CD14-positive monocyte (primary cell): ENCODE measurements at regions not wholly inside any gene's neighbourhood (a gene's known extent, or its start where the extent isn't known, plus 50 kb on each side); places are given as distances from the start of the nearest gene placed in this dataset.

Source experiments
- DNase-seq, 3 donors: peaks; one replicate each; pipeline ENCODE4 v3.0.0-alpha.2; 2011 to 2022
- H2AFZ ChIP-seq: 2 replicates; pipeline ENCODE4 v1.6.0; 2012; ENCODE audit warnings: mild to moderate bottlenecking, low read depth, low read length, inconsistent platforms; ENCODE audit not compliant: insufficient read depth, poor library complexity, severe bottlenecking
- H3K27ac ChIP-seq, 2 donors: 1 replicate in 1 of 2; 2 replicates in 1 of 2; pipeline ENCODE4 v1.5.1; 2012 to 2013; ENCODE audit warnings: low read length in 2 of 2, control low read depth in 1 of 2, inconsistent platforms in 1 of 2, low read depth in 1 of 2, mild to moderate bottlenecking in 1 of 2
- H3K27me3 ChIP-seq, 2 donors: one replicate each; pipeline versions ENCODE4 v1.6.0 to v1.6.1; 2011 to 2013; ENCODE audit warnings: low read length in 2 of 2; ENCODE audit not compliant: control insufficient read depth in 2 of 2, insufficient read depth in 2 of 2
- H3K36me3 ChIP-seq, 2 donors: replicated peaks in 1 of 2; 1 replicate in 1 of 2; 2 replicates in 1 of 2; pipeline versions ENCODE4 v1.5.1 to v1.6.1; 2012 to 2013; ENCODE audit warnings: low read length in 2 of 2, control low read depth in 1 of 2, inconsistent platforms in 1 of 2, mild to moderate bottlenecking in 1 of 2; ENCODE audit not compliant: insufficient read depth in 2 of 2, control insufficient read depth in 1 of 2
- H3K4me1 ChIP-seq, 2 donors: 1 replicate in 1 of 2; 2 replicates in 1 of 2; pipeline versions ENCODE4 v1.5.1 to v1.6.1; 2012 to 2013; ENCODE audit warnings: low read length in 2 of 2, control low read depth in 1 of 2, inconsistent platforms in 1 of 2, mild to moderate bottlenecking in 1 of 2, moderate library complexity in 1 of 2; ENCODE audit not compliant: insufficient read depth in 2 of 2, control insufficient read depth in 1 of 2
- H3K4me2 ChIP-seq: replicated peaks from 2 replicates; pipeline ENCODE3; 2012; ENCODE audit warnings: low read length, moderate library complexity, mild to moderate bottlenecking; ENCODE audit not compliant: poor library complexity, severe bottlenecking; ENCODE audit errors: extremely low read depth
- H3K4me3 ChIP-seq, 3 experiments: fragments of 200-600 bp in 1 of 3; sonication (generic) in 1 of 3; replicated peaks in 1 of 3; 1 replicate in 2 of 3; 2 replicates in 1 of 3; pipeline ENCODE4 v1.5.1; 2011 to 2013; ENCODE audit warnings: low read length in 3 of 3, mild to moderate bottlenecking in 3 of 3, control low read depth in 2 of 3, low read depth in 2 of 3, inconsistent platforms in 1 of 3, moderate library complexity in 1 of 3
- H3K79me2 ChIP-seq: 2 replicates; pipeline ENCODE4 v1.6.0; 2012; ENCODE audit warnings: mild to moderate bottlenecking, control low read depth, inconsistent platforms, low read length, moderate library complexity; ENCODE audit not compliant: insufficient read depth
- H3K9ac ChIP-seq: 2 replicates; pipeline ENCODE4 v1.6.0; 2017; ENCODE audit warnings: low read length, mild to moderate bottlenecking; ENCODE audit not compliant: insufficient read depth, poor library complexity, severe bottlenecking
- H3K9me3 ChIP-seq, 2 donors: replicated peaks in 1 of 2; 1 replicate in 1 of 2; 2 replicates in 1 of 2; pipeline versions ENCODE4 v1.5.1 to v1.6.1; 2012 to 2013; ENCODE audit warnings: low read length in 2 of 2, control low read depth in 1 of 2; ENCODE audit not compliant: control insufficient read depth in 1 of 2, insufficient read depth in 1 of 2
- H4K20me1 ChIP-seq: 2 replicates; pipeline ENCODE4 v1.6.0; 2012; ENCODE audit warnings: mild to moderate bottlenecking, low read length, control low read depth, moderate library complexity; ENCODE audit not compliant: insufficient read depth
- H3K27ac Mint-ChIP-seq, 7 donors: one replicate each; pipeline ENCODE4 v1.8.0; 2020; ENCODE audit warnings: mild to moderate bottlenecking in 7 of 7, mixed read lengths in 7 of 7, moderate library complexity in 6 of 7, inconsistent platforms in 2 of 7
- H3K27me3 Mint-ChIP-seq, 3 donors: one replicate each; pipeline ENCODE4 v1.8.0; 2021 to 2022; ENCODE audit warnings: low read depth in 3 of 3, mild to moderate bottlenecking in 3 of 3, mixed read lengths in 3 of 3, moderate library complexity in 3 of 3, inconsistent platforms in 1 of 3
- H3K36me3 Mint-ChIP-seq, 2 donors: one replicate each; pipeline ENCODE4 v1.8.0; 2020; ENCODE audit warnings: mixed read lengths in 2 of 2, inconsistent platforms in 1 of 2, mild to moderate bottlenecking in 1 of 2
- H3K4me1 Mint-ChIP-seq: one replicate; pipeline ENCODE4 v1.8.0; 2020; ENCODE audit warnings: mild to moderate bottlenecking, mixed read lengths
- H3K4me3 Mint-ChIP-seq, 2 donors: one replicate each; pipeline ENCODE4 v1.8.0; 2020; ENCODE audit warnings: mild to moderate bottlenecking in 2 of 2, mixed read lengths in 2 of 2, moderate library complexity in 1 of 2
- H3K9me3 Mint-ChIP-seq, 7 donors: one replicate each; pipeline ENCODE4 v1.8.0; 2020 to 2022; ENCODE audit warnings: mixed read lengths in 7 of 7, mild to moderate bottlenecking in 6 of 7, moderate library complexity in 6 of 7, inconsistent platforms in 2 of 7
- CTCF ChIP-seq: fragments of 200-600 bp; IDR thresholded peaks from one replicate; pipeline ENCODE4 v1.8.0; 2022; ENCODE audit warnings: antibody characterized with exemption, mild to moderate bottlenecking
- WGBS: methylation state at CpG from one replicate; pipeline ENCODE4 v1.1.5; 2013; ENCODE audit warnings: missing lambda C conversion rate; ENCODE audit not compliant: insufficient coverage; 5-methylcytosine and 5-hydroxymethylcytosine counted together
- intact Hi-C, 2 donors: fragments of 100-400 bp; cut with micrococcal nuclease; formaldehyde crosslinking; loops; one replicate each; pipeline versions ENCODE4 v1.15.0 to v1.15.1; 2023

- no peak overlapping the region for H3K27ac ChIP-seq
- H3K27ac Mint-ChIP-seq: no peak overlapping the region
- peaks cover 9 to 24% (median 16%) of the 10 kb centered on the region in 7 donors for H3K9me3 Mint-ChIP-seq
- intact Hi-C loops: no loop called here
- H3K79me2 ChIP-seq: no peaks in the 10 kb centered on the region
- DNase-seq: no peak
- no peaks in the 10 kb centered on the region for H3K27me3 ChIP-seq
- WGBS: 94% methylated on average over 6 of the region's 7 CpGs
- H3K4me3 ChIP-seq: no peak overlapping the region
- no peak overlapping the region for H3K4me3 Mint-ChIP-seq
- H3K9me3 ChIP-seq: peaks cover 0 to 8% of the 10 kb centered on the region in 2 donors
- H3K4me1 ChIP-seq: no peaks in the 10 kb centered on the region
- no peaks in the 10 kb centered on the region for H3K36me3 ChIP-seq
- H3K36me3 Mint-ChIP-seq: no peaks in the 10 kb centered on the region
- TF ChIP-seq CTCF: no peak
- no peaks in the 10 kb centered on the region for H4K20me1 ChIP-seq
- no peaks in the 10 kb centered on the region for H3K4me1 Mint-ChIP-seq
- H3K9ac ChIP-seq: no peak overlapping the region
- peaks cover 4 to 11% (median 11%) of the 10 kb centered on the region in 3 donors for H3K27me3 Mint-ChIP-seq
- H2AFZ ChIP-seq: no peak overlapping the region
- H3K4me2 ChIP-seq: no peak overlapping the region
These were observed 170.5 kb downstream of the FOXD2 start for GRCh38 chr1:47608296-47608875.

GRCh38 chr1:47611992-47612391 is 174.1 kb downstream of the FOXD2 start:
- intact Hi-C loops: no loop called here
- H3K4me2 ChIP-seq: no peak overlapping the region

More at GRCh38 chr1:47611992-47612391, 174.1 kb downstream of the FOXD2 start:
- H3K4me3 Mint-ChIP-seq: no peak overlapping the region
- H3K79me2 ChIP-seq: no peaks in the 10 kb centered on the region
- H3K9me3 ChIP-seq: peaks cover 0 to 8% of the 10 kb centered on the region in 2 donors
- no peak overlapping the region for H3K9ac ChIP-seq
- DNase-seq: no peak
- H3K9me3 Mint-ChIP-seq: peaks cover 7 to 14% (median 10%) of the 10 kb centered on the region in 7 donors
- no peaks in the 10 kb centered on the region for H3K36me3 Mint-ChIP-seq
- H3K4me3 ChIP-seq: no peak overlapping the region
- H3K4me1 ChIP-seq: no peaks in the 10 kb centered on the region
- H2AFZ ChIP-seq: no peak overlapping the region
- peaks cover 5 to 11% (median 6%) of the 10 kb centered on the region in 3 donors for H3K27me3 Mint-ChIP-seq
- no peak for TF ChIP-seq CTCF
- WGBS: 80% methylated on average over 1 of the region's 2 CpGs
- no peaks in the 10 kb centered on the region for H3K4me1 Mint-ChIP-seq
- no peaks in the 10 kb centered on the region for H3K36me3 ChIP-seq
- no peaks in the 10 kb centered on the region for H4K20me1 ChIP-seq
- H3K27ac Mint-ChIP-seq: no peak overlapping the region
- H3K27me3 ChIP-seq: no peaks in the 10 kb centered on the region
- no peak overlapping the region for H3K27ac ChIP-seq
